ENCODE measurements at regions not wholly inside any gene's neighbourhood (a gene's known extent, or its start where the extent isn't known, plus 50 kb on each side); places are given as distances from the start of the nearest gene placed in this dataset.

DNA sequence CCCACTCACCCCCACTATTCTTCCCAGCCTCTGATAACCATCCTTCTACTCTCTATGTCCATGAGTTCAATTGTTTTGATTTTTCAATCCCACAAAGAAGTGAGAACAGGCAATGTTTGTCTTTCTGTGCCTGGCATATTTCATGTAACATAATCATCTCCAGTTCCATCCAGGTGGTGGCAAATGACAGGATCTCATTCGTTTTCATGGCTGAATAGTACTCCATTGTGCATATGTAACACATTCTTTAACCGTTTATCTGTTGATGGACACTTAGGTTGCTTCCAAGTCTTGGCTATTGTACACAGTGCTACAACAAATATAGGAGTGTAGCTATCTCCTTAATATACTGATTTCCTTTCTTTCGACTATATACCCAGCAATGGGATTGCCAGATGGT is 169.3 kb upstream of the NFIA start:
- TF ChIP-seq, protein P1, sequence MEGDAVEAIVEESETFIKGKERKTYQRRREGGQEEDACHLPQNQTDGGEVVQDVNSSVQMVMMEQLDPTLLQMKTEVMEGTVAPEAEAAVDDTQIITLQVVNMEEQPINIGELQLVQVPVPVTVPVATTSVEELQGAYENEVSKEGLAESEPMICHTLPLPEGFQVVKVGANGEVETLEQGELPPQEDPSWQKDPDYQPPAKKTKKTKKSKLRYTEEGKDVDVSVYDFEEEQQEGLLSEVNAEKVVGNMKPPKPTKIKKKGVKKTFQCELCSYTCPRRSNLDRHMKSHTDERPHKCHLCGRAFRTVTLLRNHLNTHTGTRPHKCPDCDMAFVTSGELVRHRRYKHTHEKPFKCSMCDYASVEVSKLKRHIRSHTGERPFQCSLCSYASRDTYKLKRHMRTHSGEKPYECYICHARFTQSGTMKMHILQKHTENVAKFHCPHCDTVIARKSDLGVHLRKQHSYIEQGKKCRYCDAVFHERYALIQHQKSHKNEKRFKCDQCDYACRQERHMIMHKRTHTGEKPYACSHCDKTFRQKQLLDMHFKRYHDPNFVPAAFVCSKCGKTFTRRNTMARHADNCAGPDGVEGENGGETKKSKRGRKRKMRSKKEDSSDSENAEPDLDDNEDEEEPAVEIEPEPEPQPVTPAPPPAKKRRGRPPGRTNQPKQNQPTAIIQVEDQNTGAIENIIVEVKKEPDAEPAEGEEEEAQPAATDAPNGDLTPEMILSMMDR (IDR thresholded peaks at IDR 0.05; ENCODE audit: low read depth, low read length), result no peak
- TF ChIP-seq EZH2phosphoT487 (IDR thresholded peaks at IDR 0.05; ENCODE audit: low read depth), result no peak

All from OCI-LY3 (cell line).